ENCODE measurements at regions not wholly inside any gene's neighbourhood (a gene's known extent, or its start where the extent isn't known, plus 50 kb on each side); places are given as distances from the start of the nearest gene placed in this dataset.

- H3K27ac ChIP-seq (ENCODE audit: insufficient read depth, low read depth, low read length) = no peak overlapping the region
Observed at GRCh38 chr15:92797168-92798052, 102.7 kb upstream of the CHD2 start.

More at GRCh38 chr15:92797168-92798052, 102.7 kb upstream of the CHD2 start:
- FAIRE-seq (peak; percentile 71), DNase-seq (ENCODE audit: low read depth, low spot score) (peak; percentile 77)
- H3K27me3 ChIP-seq (ENCODE audit: control insufficient read depth in 2 of 2, insufficient read depth in 2 of 2, low read length in 2 of 2) = no peaks in the 10 kb centered on the region
- no TSS peak for BruUV-seq (replicated peaks)
- H3K36me3 ChIP-seq (ENCODE audit: control insufficient read depth in 2 of 2, extremely low read depth in 1 of 2, insufficient read depth in 2 of 2, low read length in 2 of 2) = no peaks in the 10 kb centered on the region
- CTCF ChIA-PET = interaction anchor here (0.6 to 4.1 kb wide), 67 partner anchors 8 to 1530 kb away, joined by 3 to 75 read pairs (median 4); partner anchors contain the start of gene CHD2
- no peaks in the 10 kb centered on the region for H3K9me3 ChIP-seq (replicated peaks; ENCODE audit: control insufficient read depth, insufficient read depth, low read length)
- no peaks in the 10 kb centered on the region for H3K9me1 ChIP-seq (replicated peaks; ENCODE audit: control insufficient read depth, extremely low read depth, insufficient read depth, low read length)
- peak overlapping the region; percentile 27 for H2AFZ ChIP-seq (ENCODE audit: low read depth, low read length)
- H3K9ac ChIP-seq (replicated peaks; ENCODE audit: extremely low read depth, insufficient read depth, low read length) = no peak overlapping the region
- no peak overlapping the region for H3K4me2 ChIP-seq (ENCODE audit: insufficient read depth, low read length)
- intact Hi-C loops (cut with micrococcal nuclease) = loop anchor here (1.0 to 5.0 kb wide), 3 partner anchors 121 to 235 kb away; no protein-coding TSS in a partner anchor
- dilution Hi-C loops (cut with MboI; ENCODE audit: extremely low pct_ligation_motif_present, low sequenced_read_pairs) = no loop called here
- POLR2A ChIA-PET = interaction anchor here (0.7 kb wide), 1 partner anchor 85 kb away, joined by 4 read pairs; no protein-coding TSS in a partner anchor
- H4K20me1 ChIP-seq (replicated peaks; ENCODE audit: control insufficient read depth, extremely low read depth, insufficient read depth, low read length) = no peaks in the 10 kb centered on the region
- no peaks in the 10 kb centered on the region for H3K79me2 ChIP-seq (ENCODE audit: control insufficient read depth, insufficient read depth, low read length)
- no peaks in the 10 kb centered on the region for H3K4me1 ChIP-seq (ENCODE audit: control insufficient read depth, extremely low read depth, insufficient read depth, low read length)
- TF ChIP-seq POLR2AphosphoS5 (IDR thresholded peaks at IDR 0.05; ENCODE audit: insufficient read depth, low read depth, low read length) = no peak
- no peak for TF ChIP-seq MYC (IDR thresholded peaks at IDR 0.05; ENCODE audit: low read depth, low read length)
- TF ChIP-seq JUN (IDR thresholded peaks at IDR 0.05; ENCODE audit: borderline replicate concordance, insufficient read depth, insufficient read length, low read depth) = no peak
- TF ChIP-seq CTCF (IDR thresholded peaks at IDR 0.05; ENCODE audit: extremely low read depth in 1 of 2, insufficient read depth in 1 of 2, low read depth in 1 of 2, low read length in 2 of 2) = peak; percentile 49 to 55
- no peak overlapping the region for H3K4me3 ChIP-seq (replicated peaks in 1 of 3; ENCODE audit: insufficient read depth in 1 of 3, low read depth in 1 of 3, low read length in 3 of 3)
